GM19438 (cell line): ENCODE measurements at regions not wholly inside any gene's neighbourhood (a gene's known extent, or its start where the extent isn't known, plus 50 kb on each side); places are given as distances from the start of the nearest gene placed in this dataset.

Experiments used
- ATAC-seq: cut with Tn5 transposase; IDR thresholded peaks from one replicate; pipeline ENCODE4 v1.9.1; 2021; ENCODE audit warnings: low read depth; ENCODE audit not compliant: unreplicated experiment

DNA sequence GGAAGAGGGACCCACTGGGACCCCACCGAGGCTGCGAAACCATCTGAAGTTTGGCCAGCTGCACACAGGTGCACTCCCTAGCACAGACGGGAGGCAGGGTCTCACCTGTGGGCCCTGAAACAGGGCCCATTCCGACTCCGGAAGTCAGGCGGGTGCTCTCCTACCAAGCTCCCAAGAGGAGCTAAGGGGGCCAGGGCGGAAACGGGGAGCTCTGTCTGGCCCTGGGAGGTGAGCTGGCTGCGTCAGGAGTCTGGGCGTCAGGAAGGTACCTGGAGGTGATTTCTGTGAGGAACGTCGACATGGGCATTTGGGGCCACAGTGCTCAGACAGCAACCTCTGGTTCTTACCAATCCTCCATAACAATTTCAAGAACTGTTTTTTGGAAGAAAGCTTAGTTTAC lies 411.7 kb downstream of the TCERG1L start:
- no peak for ATAC-seq

DNA sequence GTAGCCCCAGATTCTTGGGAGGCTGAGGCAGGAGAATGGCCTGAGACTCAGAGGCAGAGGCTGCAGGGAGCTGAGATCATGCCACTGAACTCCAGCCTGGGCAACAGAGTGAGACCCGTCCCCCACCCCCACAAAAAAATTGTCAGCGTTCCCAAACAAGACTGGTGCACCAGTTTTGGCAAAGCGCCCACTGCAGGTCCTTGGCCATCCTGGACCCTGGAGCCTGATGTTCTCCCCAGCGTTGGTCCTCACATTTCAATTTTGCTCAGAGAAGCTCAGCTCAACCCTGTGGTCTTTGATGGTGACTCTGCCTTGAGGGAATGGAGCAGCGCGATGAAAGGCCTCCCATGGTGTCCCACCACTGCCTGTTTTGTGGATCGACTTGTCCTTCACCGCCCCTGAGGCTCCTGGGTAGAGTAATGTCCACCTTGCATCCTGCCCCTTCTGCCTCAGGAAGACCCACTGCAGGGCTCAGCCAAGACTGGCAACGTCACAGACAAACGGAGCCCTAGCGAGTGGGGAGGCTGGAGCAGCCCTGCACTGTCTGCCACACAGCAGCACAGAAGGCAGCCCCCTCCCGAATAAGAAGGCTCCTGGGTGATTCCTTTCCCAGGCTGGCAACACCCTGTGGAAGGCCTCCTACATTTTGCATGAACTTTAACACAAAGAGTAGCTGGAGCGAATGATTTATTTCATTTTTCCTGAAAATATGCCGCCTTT lies 410.9 kb downstream of the TCERG1L start:
- ATAC-seq, result no peak

DNA sequence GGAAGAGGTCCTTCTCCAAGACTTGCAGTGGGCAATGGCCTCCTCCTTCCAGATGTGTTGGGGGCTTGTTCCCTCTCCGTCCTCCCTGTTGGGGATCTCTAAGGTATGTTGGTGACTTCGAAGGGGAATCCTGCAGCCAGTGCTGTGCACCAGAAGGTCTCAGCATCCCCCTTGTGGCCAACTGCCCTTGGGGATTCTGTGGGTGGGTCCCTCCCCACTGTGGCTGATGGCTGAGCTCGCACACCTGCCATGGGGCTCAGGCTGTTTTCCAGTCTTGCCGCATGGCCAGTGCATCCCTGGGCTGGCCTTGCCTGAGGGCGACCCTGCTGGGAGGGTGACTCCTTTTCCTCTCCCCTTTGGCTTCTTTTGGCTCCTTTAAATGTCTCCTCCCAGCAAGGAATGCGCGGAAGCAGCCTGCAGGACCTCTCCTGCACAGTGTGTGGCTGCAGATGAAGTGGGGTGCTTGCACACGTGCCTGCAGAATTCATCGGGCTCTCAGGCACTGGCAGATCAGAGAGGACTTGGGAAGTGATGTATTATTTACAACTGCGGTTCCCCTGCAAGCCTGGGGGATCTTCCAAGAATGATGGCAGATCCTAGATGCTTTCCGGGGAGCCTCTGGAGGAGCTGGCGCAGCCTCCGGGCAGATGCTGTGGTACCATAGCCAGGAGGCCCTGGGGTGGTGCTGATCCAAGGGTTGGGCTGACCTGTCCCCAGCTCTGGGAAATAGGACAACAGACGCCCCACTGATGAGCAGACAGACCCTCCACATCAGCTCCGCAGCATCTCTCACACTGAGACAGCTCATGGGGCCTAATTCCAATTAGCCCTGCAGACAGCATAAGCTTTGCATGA lies 410.0 kb downstream of the TCERG1L start:
- no peak for ATAC-seq

GRCh38 chr10:130902471-130902870 lies 409.1 kb downstream of the TCERG1L start:
- no peak for ATAC-seq

DNA sequence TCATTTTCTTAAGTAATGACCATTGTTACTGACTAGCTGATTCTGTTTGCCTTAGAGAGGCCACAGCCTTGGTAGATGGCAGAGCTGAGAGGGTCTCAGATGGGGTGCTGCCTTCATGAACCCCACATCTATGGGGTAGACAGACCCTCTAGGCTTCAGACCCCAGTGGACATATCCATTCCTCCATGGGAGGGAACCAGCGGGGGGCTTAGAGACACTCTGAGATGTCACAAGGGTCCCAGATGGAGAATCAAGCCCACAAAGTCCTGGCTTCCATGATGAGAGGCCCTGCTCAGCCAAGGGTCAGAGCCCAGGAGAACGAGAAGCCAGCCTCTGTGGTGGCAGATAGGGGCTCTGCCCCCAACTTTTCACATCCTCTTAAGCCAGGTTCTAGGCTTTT lies 408.6 kb downstream of the TCERG1L start:
- no peak for ATAC-seq

GRCh38 chr10:130904676-130905075 lies 406.8 kb downstream of the TCERG1L start:
- no peak for ATAC-seq

DNA sequence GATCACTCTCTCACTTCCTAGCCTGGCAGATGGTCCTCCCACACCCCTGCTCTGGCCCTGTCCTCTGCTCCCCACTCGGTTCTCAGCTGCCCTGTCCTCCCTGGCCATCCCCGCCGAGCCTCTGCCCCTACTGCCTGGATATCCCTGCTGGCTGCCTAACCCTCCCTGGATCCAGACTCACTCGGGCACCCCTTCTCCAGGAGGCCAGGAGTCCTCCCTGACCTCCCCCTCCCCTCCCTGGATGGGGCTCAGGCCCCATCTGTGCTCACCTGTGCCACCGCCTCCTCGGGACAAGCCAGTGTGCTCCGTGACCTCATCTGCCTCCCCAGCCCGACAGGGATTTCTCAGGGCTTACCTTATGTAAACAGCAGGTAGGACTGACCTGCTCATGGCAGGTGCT lies 406.1 kb downstream of the TCERG1L start:
- no peak for ATAC-seq

GRCh38 chr10:130905921-130906320 lies 405.6 kb downstream of the TCERG1L start:
- no peak for ATAC-seq

DNA sequence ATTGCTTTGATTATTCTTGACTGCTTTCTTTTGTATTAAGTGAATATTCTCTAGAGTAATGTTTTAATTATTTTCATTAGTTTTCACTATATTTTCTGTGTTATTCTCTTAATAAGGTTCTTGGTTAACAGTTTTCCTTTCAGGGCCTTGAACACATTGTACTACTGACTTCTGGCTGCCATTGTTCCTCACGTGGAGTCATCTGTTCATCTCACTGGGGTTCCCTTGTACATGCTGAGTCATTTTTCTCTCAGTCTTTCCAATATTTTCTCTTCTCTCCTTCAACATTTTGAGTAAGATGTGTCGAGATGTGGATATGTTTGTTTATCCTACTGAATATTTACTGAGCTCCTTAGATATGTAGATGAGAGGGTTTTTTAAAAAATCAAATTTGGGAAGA lies 400.7 kb downstream of the TCERG1L start:
- ATAC-seq, result no peak

DNA sequence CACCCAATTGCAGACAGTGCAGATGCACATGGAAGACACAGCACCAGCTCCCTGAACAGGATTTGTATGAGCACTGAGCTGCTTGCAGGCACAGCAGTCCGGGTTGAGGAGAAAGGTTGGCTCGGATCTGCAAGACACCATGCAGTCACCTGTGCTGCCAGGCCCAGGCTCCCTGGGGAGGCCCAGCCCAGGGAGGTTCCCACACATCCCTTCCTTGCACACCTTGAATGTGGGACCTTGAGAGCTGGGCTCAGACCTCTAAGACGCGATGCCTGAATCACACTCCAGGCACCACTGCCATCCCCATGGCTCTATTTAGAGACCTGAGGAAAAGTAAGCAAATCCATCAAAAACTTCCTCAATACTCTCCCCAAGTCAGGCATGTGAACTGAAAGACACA lies 397.7 kb downstream of the TCERG1L start:
- no peak for ATAC-seq

- ATAC-seq, result no peak
Measured at GRCh38 chr10:130914367-130914766, 397.2 kb downstream of the TCERG1L start.

- no peak for ATAC-seq
Measured at GRCh38 chr10:130915065-130915464, 396.5 kb downstream of the TCERG1L start.

- ATAC-seq, result no peak
Measured at GRCh38 chr10:130921461-130921860, 390.1 kb downstream of the TCERG1L start.

GRCh38 chr10:130921911-130922440 lies 389.5 kb downstream of the TCERG1L start:
- no peak for ATAC-seq

- ATAC-seq, result no peak
Measured at GRCh38 chr10:130923596-130923995, 387.9 kb downstream of the TCERG1L start.

- ATAC-seq, result no peak
Measured at GRCh38 chr10:130924138-130924819, 387.2 kb downstream of the TCERG1L start.

GRCh38 chr10:130926442-130926841 lies 385.1 kb downstream of the TCERG1L start:
- ATAC-seq, result no peak

DNA sequence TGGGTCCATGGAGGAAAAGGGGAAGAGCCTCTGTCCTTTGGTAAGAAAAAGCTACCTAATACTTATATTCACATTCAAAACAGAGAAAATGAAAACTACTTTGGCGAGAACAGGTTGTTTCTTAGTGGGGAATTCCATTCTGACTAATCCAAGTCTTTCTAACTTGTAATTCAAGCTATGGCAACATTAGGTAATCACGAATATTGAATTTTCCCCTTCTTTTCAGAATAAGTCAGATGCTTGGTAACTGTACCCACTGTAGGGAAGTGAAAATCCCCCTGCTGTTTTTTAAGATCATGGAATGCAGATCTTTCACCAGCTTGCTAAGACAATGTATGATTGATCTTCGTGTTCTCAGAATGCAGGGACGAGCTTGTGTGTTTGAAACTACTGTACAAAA lies 384.4 kb downstream of the TCERG1L start:
- no peak for ATAC-seq

DNA sequence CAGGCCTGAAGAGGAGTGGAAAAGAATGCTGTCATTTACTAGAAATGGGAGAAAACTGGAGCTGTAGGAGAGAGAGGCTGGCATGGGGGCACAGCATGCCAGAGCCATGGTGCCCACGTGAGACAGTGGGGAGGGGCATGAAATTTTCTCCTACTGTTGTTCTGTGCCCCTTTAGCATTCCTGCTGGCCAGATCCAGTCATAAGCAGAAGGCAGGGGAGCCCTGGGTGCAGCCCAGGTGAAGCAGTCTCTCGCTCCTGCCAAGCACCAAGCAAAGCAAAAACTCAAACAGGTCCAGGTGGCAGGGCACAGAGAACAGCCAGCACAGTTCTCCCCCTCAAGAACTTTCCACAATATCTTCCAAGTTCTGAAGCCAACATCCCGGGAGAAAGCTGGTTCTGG lies 383.2 kb downstream of the TCERG1L start:
- no peak for ATAC-seq

DNA sequence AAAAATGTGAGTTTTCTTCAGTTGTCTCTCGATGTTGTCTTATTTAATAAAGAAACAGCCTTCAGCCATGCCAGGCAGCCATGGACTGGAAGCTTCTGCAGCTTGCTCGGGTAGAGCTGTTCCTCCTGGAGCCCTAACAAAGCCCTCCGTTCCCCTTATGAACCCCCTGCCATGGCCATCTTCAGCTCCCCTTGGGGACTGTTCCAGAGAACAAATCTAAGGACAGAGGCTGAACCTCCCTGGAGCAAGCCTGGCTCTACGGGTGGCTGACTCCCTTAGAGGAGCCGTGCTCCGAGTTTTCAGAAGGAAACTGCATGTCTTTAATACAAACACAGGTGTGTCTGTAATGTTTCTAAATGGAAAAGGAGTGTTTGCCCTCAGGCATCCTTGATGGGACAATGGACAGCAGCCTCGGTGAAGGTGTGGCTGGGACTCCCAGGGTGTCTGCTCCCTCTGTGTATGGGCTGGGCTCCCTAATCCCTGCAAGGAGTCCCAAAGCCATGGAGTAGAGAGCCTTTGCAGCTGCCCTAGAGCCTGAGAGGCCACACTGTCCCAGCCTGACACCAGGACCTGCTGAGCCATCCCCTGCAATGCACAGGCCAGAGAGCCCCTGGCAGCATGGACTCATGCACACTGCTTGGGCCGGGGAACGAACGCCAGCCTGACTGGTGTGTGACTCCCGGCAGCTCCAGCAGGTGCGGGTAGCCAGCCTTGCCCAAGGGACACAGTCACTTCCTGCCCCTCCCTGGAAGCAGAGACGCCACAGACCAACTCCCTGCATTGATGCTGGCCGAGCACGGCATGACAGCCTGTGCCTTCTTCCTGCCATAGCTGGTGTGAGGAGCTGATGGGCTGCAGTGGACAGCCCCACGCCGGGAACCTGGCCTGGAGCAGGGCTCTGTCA lies 381.8 kb downstream of the TCERG1L start:
- no peak for ATAC-seq
